ENCODE measurements at regions not wholly inside any gene's neighbourhood (a gene's known extent, or its start where the extent isn't known, plus 50 kb on each side); places are given as distances from the start of the nearest gene placed in this dataset.
"Not testable (repeated sequence)": the region's sequence is repeated elsewhere in the genome, so short reads cannot be mapped to it uniquely, and the experiment has no call there.

DNA sequence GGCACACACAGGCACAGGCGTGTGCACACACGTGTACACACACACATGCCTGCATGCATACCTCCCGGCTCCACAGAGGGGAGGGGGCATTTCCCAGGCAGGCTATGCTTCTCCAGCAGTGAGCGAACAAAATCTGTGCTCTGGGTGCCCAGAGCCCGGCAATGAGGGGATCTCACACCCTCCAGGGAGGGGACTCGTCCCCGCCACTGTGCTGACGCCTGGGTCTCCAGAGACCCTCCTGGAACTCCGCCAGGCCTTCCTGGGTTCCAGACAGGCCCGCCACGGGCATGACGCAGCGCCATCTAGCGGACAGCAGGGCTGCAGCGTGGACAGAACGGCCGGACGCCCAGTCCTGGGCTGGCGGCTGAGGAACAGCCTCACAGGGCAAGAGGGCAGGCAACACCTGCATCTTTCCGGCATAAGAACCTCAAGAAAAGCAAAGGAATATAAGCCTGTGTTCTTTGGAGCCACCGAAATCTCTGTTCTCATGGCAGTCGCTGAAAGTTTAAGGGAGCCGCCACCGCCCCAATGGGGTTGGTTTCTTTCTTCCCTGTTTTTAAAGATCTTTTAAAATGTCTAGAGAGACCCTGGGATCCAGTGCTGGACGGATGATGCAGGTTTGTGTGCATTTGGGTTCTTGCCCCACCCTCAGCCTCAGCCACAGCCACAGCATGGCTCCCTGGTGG lies 135.6 kb upstream of the PPP1R26 start:
- DNase-seq, result peak; percentile 29 to 48 (median 47)

- no peak for DNase-seq
Observed at GRCh38 chr9:135344523-135344901, 135.1 kb upstream of the PPP1R26 start.

DNA sequence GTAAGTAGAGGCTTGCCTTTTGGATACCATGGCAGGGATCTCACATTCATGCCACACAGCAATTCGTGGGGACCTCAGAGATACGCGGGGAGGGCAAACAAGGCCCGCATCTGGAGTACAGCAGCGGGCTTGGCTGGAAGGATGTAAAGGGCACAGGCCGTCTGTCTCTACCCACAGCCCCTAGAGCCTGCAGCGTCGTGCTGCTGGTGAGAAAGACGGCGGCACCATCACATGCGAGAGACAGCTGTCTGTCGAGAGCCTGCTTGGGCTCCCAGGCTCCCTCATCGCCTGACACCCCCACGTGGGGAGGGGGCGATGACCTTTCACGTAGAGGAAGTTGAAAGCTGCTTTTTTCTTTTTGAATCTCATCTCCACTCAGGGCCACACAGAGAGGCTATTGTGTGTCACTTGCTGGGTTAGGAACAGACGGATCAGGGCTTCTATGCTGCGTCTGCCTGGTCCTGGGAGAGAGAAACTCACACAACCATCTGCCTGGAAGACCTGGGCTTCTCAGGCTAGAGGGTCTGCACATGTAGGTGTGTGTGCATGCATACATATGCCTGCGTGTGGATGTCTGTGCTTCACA lies 134.6 kb upstream of the PPP1R26 start:
- no peak for DNase-seq

DNA sequence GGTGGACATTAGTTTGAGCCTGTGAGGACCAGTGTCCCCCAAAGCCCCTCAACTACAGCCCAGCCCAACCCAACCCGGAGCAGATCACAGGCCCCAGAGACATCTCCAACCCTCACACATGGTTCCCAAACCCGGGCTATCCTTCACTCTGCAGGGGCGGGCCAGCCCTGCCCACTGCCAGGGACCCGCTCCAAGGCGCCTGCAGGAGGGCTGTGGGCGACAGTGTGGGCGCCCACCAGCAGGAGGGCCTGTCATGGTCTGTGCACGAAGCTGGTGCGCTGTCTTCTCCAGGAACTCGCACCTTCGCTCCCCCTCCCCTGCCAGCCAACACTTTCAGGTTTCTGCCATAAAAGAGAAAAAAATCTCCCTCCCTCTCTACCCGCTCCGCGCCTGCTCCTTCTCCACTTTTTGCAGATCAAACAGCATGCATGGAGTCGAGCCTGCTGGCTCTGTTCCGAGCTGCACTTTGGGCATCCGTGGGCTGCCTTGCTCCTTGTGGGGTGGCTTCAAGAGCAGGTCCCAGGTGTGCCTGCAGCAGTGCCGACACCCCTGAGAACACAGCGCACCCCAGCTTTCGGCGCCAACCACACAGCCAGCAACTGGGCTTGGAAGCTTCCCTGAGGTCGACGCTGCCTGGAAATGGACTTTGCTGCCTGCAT lies 133.7 kb upstream of the PPP1R26 start:
- no peak for DNase-seq

GRCh38 chr9:135346438-135347050 lies 133.0 kb upstream of the PPP1R26 start:
- no peak for DNase-seq

DNA sequence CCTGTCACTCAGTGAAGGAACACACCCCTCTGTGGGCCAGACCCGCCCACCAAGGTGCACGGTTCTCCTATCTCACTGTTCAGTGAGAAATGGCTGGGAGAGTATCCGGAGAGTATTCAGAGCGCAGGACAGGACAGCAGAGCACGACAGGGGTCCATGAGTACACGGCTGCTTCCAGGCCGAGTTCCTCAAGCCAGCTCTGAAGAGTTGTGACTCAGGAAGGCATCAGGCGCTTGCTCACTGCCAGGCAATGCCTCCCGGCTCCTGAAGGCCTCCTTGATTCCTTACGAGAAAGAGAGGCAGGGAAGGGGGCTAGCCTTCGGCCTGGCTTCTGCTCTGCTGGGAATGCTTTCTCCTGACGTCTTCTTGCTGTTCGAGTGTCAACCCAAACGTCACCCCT lies 132.1 kb upstream of the PPP1R26 start:
- DNase-seq, result no peak

- DNase-seq, result no peak
Observed at GRCh38 chr9:135348076-135348787, 131.3 kb upstream of the PPP1R26 start.

GRCh38 chr9:135348788-135349150 lies 130.8 kb upstream of the PPP1R26 start:
- no peak for DNase-seq

DNA sequence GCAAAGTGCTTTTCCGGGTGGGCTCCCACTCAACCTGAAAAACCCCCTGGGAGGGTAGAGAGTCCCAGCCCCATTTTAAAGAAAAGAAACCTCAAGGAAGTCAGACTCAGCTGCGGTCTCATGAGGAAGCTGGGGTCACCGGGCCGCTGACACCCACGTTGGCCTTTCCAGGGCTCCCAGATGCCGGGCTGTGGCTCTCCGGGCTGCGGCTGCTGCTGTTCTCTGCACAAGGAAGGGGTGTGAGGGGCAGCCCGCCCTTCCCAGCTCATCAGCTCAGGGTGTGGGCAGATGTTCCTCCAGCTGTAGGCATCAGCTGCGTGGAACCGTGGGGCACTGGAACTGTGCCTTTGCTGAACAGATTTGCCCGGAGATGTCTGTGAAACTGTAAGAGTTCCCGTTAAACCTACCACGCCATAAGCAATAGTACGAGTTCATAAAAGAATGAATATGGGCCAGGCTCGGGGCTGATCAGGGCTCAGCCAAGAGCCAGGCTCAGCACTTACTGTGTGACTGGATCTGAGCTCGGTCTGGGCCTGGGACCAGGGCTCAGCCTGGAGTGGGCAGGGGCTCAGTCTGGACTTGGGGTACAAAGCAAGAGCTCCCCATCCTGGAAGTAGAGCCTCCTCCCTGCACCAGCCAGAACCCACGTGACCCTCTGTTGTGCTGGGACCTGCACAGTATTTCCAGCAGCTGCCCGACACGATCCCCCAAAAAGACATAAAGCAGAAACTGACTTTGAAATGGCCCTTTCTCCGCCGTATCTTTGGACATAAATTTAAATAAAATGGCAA lies 130.2 kb upstream of the PPP1R26 start:
- no peak for DNase-seq

GRCh38 chr9:135350003-135350315 lies 129.6 kb upstream of the PPP1R26 start:
- peak in 1 of 3 experiments; percentile 5 for DNase-seq

- DNase-seq, result peak in 1 of 3 experiments; percentile 12
Observed at GRCh38 chr9:135353935-135354334, 125.6 kb upstream of the PPP1R26 start.

- DNase-seq, result peak in 1 of 3 experiments; percentile 26
Observed at GRCh38 chr9:135355521-135356011, 124.0 kb upstream of the PPP1R26 start.

DNA sequence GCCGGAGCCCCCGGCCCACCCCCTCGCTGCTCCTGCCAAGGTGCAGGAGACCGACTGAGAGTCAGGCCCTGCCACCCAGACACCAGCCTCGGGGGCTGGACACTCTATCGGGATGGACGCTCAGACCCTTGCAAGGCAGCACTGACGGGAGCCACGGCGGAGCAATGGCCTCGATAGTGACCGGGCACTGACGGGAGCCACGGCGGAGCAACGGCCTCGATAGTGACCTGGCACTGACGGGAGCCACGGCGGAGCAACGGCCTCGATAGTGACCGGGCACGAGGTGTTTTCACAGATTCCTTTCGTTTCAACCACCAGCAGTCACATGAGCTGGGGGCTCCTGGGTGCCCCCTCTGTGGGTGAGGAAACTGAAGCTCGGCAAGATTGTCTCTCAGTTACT lies 123.6 kb upstream of the PPP1R26 start:
- no peak for DNase-seq

DNA sequence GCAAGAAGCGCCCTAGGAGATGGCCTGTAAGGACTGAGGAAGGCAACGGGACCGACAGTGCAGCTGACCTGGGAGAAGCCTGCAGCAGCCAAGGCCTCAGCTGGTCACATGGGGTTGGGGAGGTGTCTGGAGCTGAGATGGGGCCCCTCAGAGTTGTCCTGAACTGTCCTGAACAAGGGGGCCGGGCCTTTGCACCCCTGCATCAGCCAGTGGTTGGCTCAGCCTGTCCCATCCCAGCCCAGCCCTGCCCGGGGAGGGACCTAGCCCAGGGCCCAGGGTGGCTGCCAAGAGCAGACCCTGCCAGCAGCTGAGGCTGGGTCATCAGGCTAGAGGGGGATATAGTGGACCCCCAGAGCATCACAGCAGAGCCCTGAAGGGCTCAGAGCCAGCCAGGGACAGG lies 122.8 kb upstream of the PPP1R26 start:
- no peak for DNase-seq

GRCh38 chr9:135357863-135358551 lies 121.6 kb upstream of the PPP1R26 start:
- DNase-seq, result no peak

GRCh38 chr9:135358552-135358940 lies 121.0 kb upstream of the PPP1R26 start:
- no peak for DNase-seq

- DNase-seq, result no peak
Observed at GRCh38 chr9:135359764-135360163, 119.8 kb upstream of the PPP1R26 start.

- no peak for DNase-seq
Observed at GRCh38 chr9:135360617-135361016, 119.0 kb upstream of the PPP1R26 start.

- not testable (repeated sequence) for DNase-seq
Observed at GRCh38 chr9:135361668-135362067, 117.9 kb upstream of the PPP1R26 start.

DNA sequence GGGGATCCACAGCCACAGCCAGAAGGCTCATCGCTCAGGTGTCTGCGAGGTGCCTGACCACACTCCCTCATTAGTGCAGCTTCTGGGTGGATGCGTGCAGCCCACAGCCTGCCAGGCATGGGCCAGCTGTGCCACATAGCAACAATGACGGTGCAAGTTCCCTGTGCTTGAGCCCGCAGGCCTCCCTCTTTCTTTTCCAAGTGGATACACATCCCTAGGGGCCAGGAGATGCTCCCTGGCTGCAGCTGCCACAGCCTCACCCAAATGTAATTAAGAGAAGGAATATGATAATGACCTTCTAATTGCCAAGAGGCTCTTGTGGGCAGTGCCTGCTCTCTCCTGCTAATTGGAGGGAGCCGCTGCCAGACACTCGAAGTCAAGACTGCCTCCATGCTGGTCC lies 116.0 kb upstream of the PPP1R26 start:
- peak in 2 of 3 experiments; percentile 15 to 45 for DNase-seq

- peak in 1 of 3 experiments; percentile 35 for DNase-seq
Observed at GRCh38 chr9:135365013-135365768, 114.4 kb upstream of the PPP1R26 start.
